A673 (cell line): ENCODE measurements at regions not wholly inside any gene's neighbourhood (a gene's known extent, or its start where the extent isn't known, plus 50 kb on each side); places are given as distances from the start of the nearest gene placed in this dataset.

Experiments
- CTCF ChIP-seq: fragments of 300-800, 200-600 bp; sonication (generic); conservative IDR thresholded peaks from 2 replicates; pipeline ENCODE4 v1.5.1; 2017; ENCODE audit warnings: low read depth, mild to moderate bottlenecking, antibody characterized with exemption, low read length, moderate library complexity, mixed read lengths
- EZH2 ChIP-seq: fragments of 200-600 bp; sonication (generic); IDR thresholded peaks from 2 replicates; pipeline ENCODE4 v1.6.1; 2017; ENCODE audit warnings: borderline replicate concordance, low read depth, mild to moderate bottlenecking, mixed read lengths, antibody characterized with exemption, low read length; ENCODE audit not compliant: poor library complexity, severe bottlenecking

- TF ChIP-seq CTCF (no peak), EZH2 (no peak)
Measured at GRCh38 chr10:124248056-124249045, 155.0 kb upstream of the CHST15 start.
